CD14-positive monocyte (primary cell): ENCODE measurements at regions not wholly inside any gene's neighbourhood (a gene's known extent, or its start where the extent isn't known, plus 50 kb on each side); places are given as distances from the start of the nearest gene placed in this dataset.

ENCODE experiments used
- DNase-seq, 3 donors: peaks; one replicate each; pipeline ENCODE4 v3.0.0-alpha.2; 2011 to 2022
- H2AFZ ChIP-seq: 2 replicates; pipeline ENCODE4 v1.6.0; 2012; ENCODE audit warnings: mild to moderate bottlenecking, low read depth, low read length, inconsistent platforms; ENCODE audit not compliant: insufficient read depth, poor library complexity, severe bottlenecking
- H3K27ac ChIP-seq, 2 donors: 1 replicate in 1 of 2; 2 replicates in 1 of 2; pipeline ENCODE4 v1.5.1; 2012 to 2013; ENCODE audit warnings: low read length in 2 of 2, control low read depth in 1 of 2, inconsistent platforms in 1 of 2, low read depth in 1 of 2, mild to moderate bottlenecking in 1 of 2
- H3K27me3 ChIP-seq, 2 donors: one replicate each; pipeline versions ENCODE4 v1.6.0 to v1.6.1; 2011 to 2013; ENCODE audit warnings: low read length in 2 of 2; ENCODE audit not compliant: control insufficient read depth in 2 of 2, insufficient read depth in 2 of 2
- H3K36me3 ChIP-seq, 2 donors: replicated peaks in 1 of 2; 1 replicate in 1 of 2; 2 replicates in 1 of 2; pipeline versions ENCODE4 v1.5.1 to v1.6.1; 2012 to 2013; ENCODE audit warnings: low read length in 2 of 2, control low read depth in 1 of 2, inconsistent platforms in 1 of 2, mild to moderate bottlenecking in 1 of 2; ENCODE audit not compliant: insufficient read depth in 2 of 2, control insufficient read depth in 1 of 2
- H3K4me1 ChIP-seq, 2 donors: 1 replicate in 1 of 2; 2 replicates in 1 of 2; pipeline versions ENCODE4 v1.5.1 to v1.6.1; 2012 to 2013; ENCODE audit warnings: low read length in 2 of 2, control low read depth in 1 of 2, inconsistent platforms in 1 of 2, mild to moderate bottlenecking in 1 of 2, moderate library complexity in 1 of 2; ENCODE audit not compliant: insufficient read depth in 2 of 2, control insufficient read depth in 1 of 2
- H3K4me2 ChIP-seq: replicated peaks from 2 replicates; pipeline ENCODE3; 2012; ENCODE audit warnings: low read length, moderate library complexity, mild to moderate bottlenecking; ENCODE audit not compliant: poor library complexity, severe bottlenecking; ENCODE audit errors: extremely low read depth
- H3K4me3 ChIP-seq, 3 experiments: fragments of 200-600 bp in 1 of 3; sonication (generic) in 1 of 3; replicated peaks in 1 of 3; 1 replicate in 2 of 3; 2 replicates in 1 of 3; pipeline ENCODE4 v1.5.1; 2011 to 2013; ENCODE audit warnings: low read length in 3 of 3, mild to moderate bottlenecking in 3 of 3, control low read depth in 2 of 3, low read depth in 2 of 3, inconsistent platforms in 1 of 3, moderate library complexity in 1 of 3
- H3K79me2 ChIP-seq: 2 replicates; pipeline ENCODE4 v1.6.0; 2012; ENCODE audit warnings: mild to moderate bottlenecking, control low read depth, inconsistent platforms, low read length, moderate library complexity; ENCODE audit not compliant: insufficient read depth
- H3K9ac ChIP-seq: 2 replicates; pipeline ENCODE4 v1.6.0; 2017; ENCODE audit warnings: low read length, mild to moderate bottlenecking; ENCODE audit not compliant: insufficient read depth, poor library complexity, severe bottlenecking
- H3K9me3 ChIP-seq, 2 donors: replicated peaks in 1 of 2; 1 replicate in 1 of 2; 2 replicates in 1 of 2; pipeline versions ENCODE4 v1.5.1 to v1.6.1; 2012 to 2013; ENCODE audit warnings: low read length in 2 of 2, control low read depth in 1 of 2; ENCODE audit not compliant: control insufficient read depth in 1 of 2, insufficient read depth in 1 of 2
- H4K20me1 ChIP-seq: 2 replicates; pipeline ENCODE4 v1.6.0; 2012; ENCODE audit warnings: mild to moderate bottlenecking, low read length, control low read depth, moderate library complexity; ENCODE audit not compliant: insufficient read depth
- H3K27ac Mint-ChIP-seq, 7 donors: one replicate each; pipeline ENCODE4 v1.8.0; 2020; ENCODE audit warnings: mild to moderate bottlenecking in 7 of 7, mixed read lengths in 7 of 7, moderate library complexity in 6 of 7, inconsistent platforms in 2 of 7
- H3K27me3 Mint-ChIP-seq, 3 donors: one replicate each; pipeline ENCODE4 v1.8.0; 2021 to 2022; ENCODE audit warnings: low read depth in 3 of 3, mild to moderate bottlenecking in 3 of 3, mixed read lengths in 3 of 3, moderate library complexity in 3 of 3, inconsistent platforms in 1 of 3
- H3K36me3 Mint-ChIP-seq, 2 donors: one replicate each; pipeline ENCODE4 v1.8.0; 2020; ENCODE audit warnings: mixed read lengths in 2 of 2, inconsistent platforms in 1 of 2, mild to moderate bottlenecking in 1 of 2
- H3K4me1 Mint-ChIP-seq: one replicate; pipeline ENCODE4 v1.8.0; 2020; ENCODE audit warnings: mild to moderate bottlenecking, mixed read lengths
- H3K4me3 Mint-ChIP-seq, 2 donors: one replicate each; pipeline ENCODE4 v1.8.0; 2020; ENCODE audit warnings: mild to moderate bottlenecking in 2 of 2, mixed read lengths in 2 of 2, moderate library complexity in 1 of 2
- H3K9me3 Mint-ChIP-seq, 7 donors: one replicate each; pipeline ENCODE4 v1.8.0; 2020 to 2022; ENCODE audit warnings: mixed read lengths in 7 of 7, mild to moderate bottlenecking in 6 of 7, moderate library complexity in 6 of 7, inconsistent platforms in 2 of 7
- CTCF ChIP-seq: fragments of 200-600 bp; IDR thresholded peaks from one replicate; pipeline ENCODE4 v1.8.0; 2022; ENCODE audit warnings: antibody characterized with exemption, mild to moderate bottlenecking
- WGBS: methylation state at CpG from one replicate; pipeline ENCODE4 v1.1.5; 2013; ENCODE audit warnings: missing lambda C conversion rate; ENCODE audit not compliant: insufficient coverage; 5-methylcytosine and 5-hydroxymethylcytosine counted together
- intact Hi-C, 2 donors: fragments of 100-400 bp; cut with micrococcal nuclease; formaldehyde crosslinking; loops; one replicate each; pipeline versions ENCODE4 v1.15.0 to v1.15.1; 2023

- Mint-ChIP-seq H3K27ac (no peak overlapping the region), H3K27me3 (peaks cover 34 to 60% (median 40%) of the 10 kb centered on the region in 3 donors), H3K4me3 (peak overlapping the region in 1 of 2 donors; percentile 31), H3K9me3 (peaks cover 0 to 13% (median 0%) of the 10 kb centered on the region in 7 donors), H3K36me3 (no peaks in the 10 kb centered on the region), H3K4me1 (peaks cover 20% of the 10 kb centered on the region)
- Histone ChIP-seq H3K36me3 (no peaks in the 10 kb centered on the region), H3K4me3 (no peak overlapping the region), H3K4me2 (no peak overlapping the region), H3K9me3 (no peaks in the 10 kb centered on the region), H4K20me1 (no peaks in the 10 kb centered on the region), H3K27ac (no peak overlapping the region), H3K79me2 (no peaks in the 10 kb centered on the region), H3K9ac (no peak overlapping the region), H2AFZ (no peak overlapping the region), H3K27me3 (peaks cover 3 to 30% of the 10 kb centered on the region in 2 donors), H3K4me1 (peaks cover 11 to 13% of the 10 kb centered on the region in 2 donors)
- no peak for DNase-seq
- no peak for TF ChIP-seq CTCF
- 94% methylated on average over 8 of the region's 9 CpGs for WGBS
- intact Hi-C loops, result no loop called here
Measured at GRCh38 chr17:77695386-77695785, 263.1 kb upstream of the TNRC6C start.

- Mint-ChIP-seq H3K9me3 (peaks cover 0 to 14% (median 5%) of the 10 kb centered on the region in 7 donors), H3K36me3 (no peaks in the 10 kb centered on the region), H3K27me3 (peaks cover 29 to 60% (median 36%) of the 10 kb centered on the region in 3 donors), H3K4me3 (peak overlapping the region in 1 of 2 donors; percentile 54), H3K4me1 (peaks cover 12% of the 10 kb centered on the region), H3K27ac (peak overlapping the region in 1 of 7 donors; percentile 63)
- peaks cover 3 to 5% of the 10 kb centered on the region in 2 donors for H3K4me1 ChIP-seq
- H3K9ac ChIP-seq, result no peak overlapping the region
- H3K27ac ChIP-seq, result no peak overlapping the region
- intact Hi-C loops, result no loop called here
- H3K4me3 ChIP-seq, result no peak overlapping the region
- H3K4me2 ChIP-seq, result no peak overlapping the region
- H4K20me1 ChIP-seq, result no peaks in the 10 kb centered on the region
- H3K27me3 ChIP-seq, result peaks cover 3 to 30% of the 10 kb centered on the region in 2 donors
- DNase-seq, result no peak
- no peak overlapping the region for H2AFZ ChIP-seq
- no peak for TF ChIP-seq CTCF
- no peaks in the 10 kb centered on the region for H3K36me3 ChIP-seq
- peaks cover 0 to under 1% of the 10 kb centered on the region in 2 donors for H3K9me3 ChIP-seq
- WGBS, result no CpG with 5 or more reads among the region's 26 CpGs
- H3K79me2 ChIP-seq, result no peaks in the 10 kb centered on the region
Measured at GRCh38 chr17:77696151-77696720, 262.3 kb upstream of the TNRC6C start.
